ENCODE measurements at regions not wholly inside any gene's neighbourhood (a gene's known extent, or its start where the extent isn't known, plus 50 kb on each side); places are given as distances from the start of the nearest gene placed in this dataset.
"Not testable (repeated sequence)": the region's sequence is repeated elsewhere in the genome, so short reads cannot be mapped to it uniquely, and the experiment has no call there.

DNA sequence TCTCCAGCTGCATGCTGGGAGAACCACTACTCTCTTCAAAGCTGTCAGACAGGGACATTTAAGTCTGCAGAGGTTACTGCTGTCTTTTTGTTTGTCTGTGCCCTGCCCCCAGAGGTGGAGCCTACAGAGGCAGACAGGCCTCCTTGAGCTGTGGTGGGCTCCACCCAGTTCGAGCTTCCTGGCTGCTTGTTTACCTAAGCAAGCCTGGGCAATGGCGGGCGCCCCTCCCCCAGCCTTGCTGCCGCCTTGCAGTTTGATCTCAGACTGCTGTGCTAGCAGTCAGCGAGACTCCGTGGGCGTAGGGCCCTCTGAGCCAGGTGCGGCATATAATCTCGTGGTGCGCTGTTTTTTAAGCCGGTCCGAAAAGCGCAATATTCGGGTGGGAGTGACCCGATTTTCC, 215.0 kb downstream of the STIM2 start:
- intact Hi-C loops (cut with DNase I; ENCODE audit: low total_unique reads); H3K27ac ChIP-seq; H3K4me3 ChIP-seq; H3K9me3 ChIP-seq; DNase-seq (ENCODE audit: low spot score in 2 of 2); H3K4me1 ChIP-seq; H3K27me3 ChIP-seq; H3K36me3 ChIP-seq: not testable (repeated sequence)

DNA sequence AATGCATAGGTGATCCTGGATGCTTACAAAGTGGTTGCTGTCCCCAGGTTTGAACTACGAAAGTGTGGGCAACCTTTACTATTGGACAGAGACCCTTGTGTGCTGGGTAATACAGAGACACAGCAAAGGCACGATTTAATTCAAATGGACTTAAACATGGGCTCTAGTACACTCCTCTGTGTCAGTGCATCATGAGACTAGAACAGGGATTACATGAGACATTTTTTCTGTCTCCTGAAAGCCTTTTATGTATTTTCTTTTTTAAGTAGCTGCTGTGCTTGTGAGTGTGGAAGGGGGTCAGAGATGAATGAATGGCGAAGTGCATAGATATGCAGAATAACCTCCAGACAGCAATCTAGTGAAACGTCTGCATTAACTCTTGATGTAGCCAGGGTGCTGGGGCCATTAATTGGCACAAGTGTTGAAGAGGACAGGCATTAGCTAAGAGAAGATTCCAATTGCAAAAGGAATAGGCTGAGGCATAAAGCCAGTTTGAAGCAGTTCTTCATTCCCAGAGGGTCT, 218.4 kb downstream of the STIM2 start:
- Histone ChIP-seq H3K27me3 (no peaks in the 10 kb centered on the region), H3K9me3 (no peaks in the 10 kb centered on the region), H3K4me1 (no peaks in the 10 kb centered on the region), H3K36me3 (no peaks in the 10 kb centered on the region), H3K27ac (no peak overlapping the region), H3K4me3 (no peak overlapping the region)
- TF ChIP-seq, protein P1, sequence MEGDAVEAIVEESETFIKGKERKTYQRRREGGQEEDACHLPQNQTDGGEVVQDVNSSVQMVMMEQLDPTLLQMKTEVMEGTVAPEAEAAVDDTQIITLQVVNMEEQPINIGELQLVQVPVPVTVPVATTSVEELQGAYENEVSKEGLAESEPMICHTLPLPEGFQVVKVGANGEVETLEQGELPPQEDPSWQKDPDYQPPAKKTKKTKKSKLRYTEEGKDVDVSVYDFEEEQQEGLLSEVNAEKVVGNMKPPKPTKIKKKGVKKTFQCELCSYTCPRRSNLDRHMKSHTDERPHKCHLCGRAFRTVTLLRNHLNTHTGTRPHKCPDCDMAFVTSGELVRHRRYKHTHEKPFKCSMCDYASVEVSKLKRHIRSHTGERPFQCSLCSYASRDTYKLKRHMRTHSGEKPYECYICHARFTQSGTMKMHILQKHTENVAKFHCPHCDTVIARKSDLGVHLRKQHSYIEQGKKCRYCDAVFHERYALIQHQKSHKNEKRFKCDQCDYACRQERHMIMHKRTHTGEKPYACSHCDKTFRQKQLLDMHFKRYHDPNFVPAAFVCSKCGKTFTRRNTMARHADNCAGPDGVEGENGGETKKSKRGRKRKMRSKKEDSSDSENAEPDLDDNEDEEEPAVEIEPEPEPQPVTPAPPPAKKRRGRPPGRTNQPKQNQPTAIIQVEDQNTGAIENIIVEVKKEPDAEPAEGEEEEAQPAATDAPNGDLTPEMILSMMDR (IDR thresholded peaks at IDR 0.05): no peak
- TF ChIP-seq POLR2A (IDR thresholded peaks at IDR 0.05) (no peak), POLR2AphosphoS5 (IDR thresholded peaks at IDR 0.05) (no peak)
- DNase-seq (ENCODE audit: low spot score in 2 of 2): no peak
- intact Hi-C loops (cut with DNase I; ENCODE audit: low total_unique reads): no loop called here

DNA sequence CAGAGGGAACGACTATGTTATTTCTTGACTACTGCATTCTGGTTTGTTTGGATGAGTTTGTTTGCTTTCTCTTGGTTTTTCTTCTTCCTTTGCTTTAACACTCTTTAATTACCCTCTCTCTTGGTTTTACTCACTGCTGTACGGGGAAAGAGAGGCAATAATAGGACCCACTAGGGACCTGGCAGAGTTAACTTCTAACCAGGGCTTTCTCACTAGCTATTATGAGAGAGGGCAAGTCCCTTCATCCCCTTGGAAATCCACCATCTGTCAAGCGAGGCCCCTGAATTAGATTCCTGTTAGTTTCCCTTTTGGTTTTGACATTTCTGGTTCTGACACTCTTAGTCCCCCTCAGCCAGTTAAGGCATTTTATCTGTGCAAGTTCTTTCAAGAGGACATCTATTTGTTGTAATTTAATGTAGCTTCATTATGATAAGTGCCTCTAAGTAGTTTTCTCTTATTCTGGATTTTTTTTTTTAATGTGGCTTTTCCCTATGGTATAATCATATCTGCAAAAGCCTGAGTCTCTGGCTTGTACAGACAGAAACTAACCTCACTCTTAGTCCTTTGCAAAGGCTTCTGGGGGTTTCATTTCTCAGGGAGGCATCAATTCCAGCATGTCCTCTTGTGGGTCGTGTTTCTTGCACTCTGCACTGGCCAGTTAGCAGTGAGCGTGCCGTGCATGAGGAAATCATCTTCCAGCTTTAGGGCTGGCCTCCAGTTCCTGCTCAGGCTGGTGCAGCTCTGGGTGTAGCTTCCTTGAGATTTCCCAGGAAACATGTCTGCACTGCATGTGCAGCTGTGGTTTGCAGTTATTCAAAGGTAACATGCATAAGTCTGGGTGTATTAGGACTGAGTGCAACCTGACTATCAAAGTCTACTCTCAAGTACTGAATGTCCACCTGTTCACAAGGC, 221.3 kb downstream of the STIM2 start:
- intact Hi-C loops (cut with DNase I; ENCODE audit: low total_unique reads): no loop called here

DNA sequence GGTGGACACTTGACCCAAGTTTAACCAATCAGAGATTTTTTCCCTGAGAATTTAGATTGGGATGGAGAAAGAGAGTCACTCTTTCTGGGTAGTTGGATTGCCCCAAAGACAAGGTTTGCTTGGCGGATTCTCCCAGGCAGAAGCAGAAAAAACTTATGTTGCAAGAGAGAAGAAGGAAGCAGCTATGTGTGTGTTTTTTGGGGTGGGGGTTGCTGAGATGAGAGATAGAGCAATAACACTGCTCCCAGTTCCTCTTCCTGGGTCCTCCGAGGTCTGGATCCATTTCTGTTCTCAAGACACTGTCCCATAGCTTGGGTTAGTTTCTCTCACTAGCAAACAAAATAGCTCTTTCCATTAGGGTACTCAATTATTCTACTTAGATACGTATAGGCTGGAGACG, 222.1 kb downstream of the STIM2 start:
- H3K4me3 ChIP-seq: no peak overlapping the region
- H3K4me1 ChIP-seq: no peaks in the 10 kb centered on the region
- H3K27ac ChIP-seq: no peak overlapping the region
- no peak for DNase-seq (ENCODE audit: low spot score in 2 of 2)
- peaks cover 0 to 29% of the 10 kb centered on the region in 2 donors for H3K27me3 ChIP-seq
- no peaks in the 10 kb centered on the region for H3K9me3 ChIP-seq
- intact Hi-C loops (cut with DNase I; ENCODE audit: low total_unique reads): no loop called here
- no peak for TF ChIP-seq POLR2AphosphoS5 (IDR thresholded peaks at IDR 0.05)
- TF ChIP-seq POLR2A (IDR thresholded peaks at IDR 0.05): no peak
- TF ChIP-seq, protein P1 (IDR thresholded peaks at IDR 0.05): no peak
- H3K36me3 ChIP-seq: no peaks in the 10 kb centered on the region

More for the DNA sequence above, 221.3 kb downstream of the STIM2 start:
- Histone ChIP-seq H3K9me3 (no peaks in the 10 kb centered on the region), H3K4me3 (no peak overlapping the region), H3K27ac (no peak overlapping the region), H3K4me1 (no peaks in the 10 kb centered on the region), H3K27me3 (peaks cover 0 to 23% of the 10 kb centered on the region in 2 donors), H3K36me3 (no peaks in the 10 kb centered on the region)
- no peak for DNase-seq (ENCODE audit: low spot score in 2 of 2)
- no peak for TF ChIP-seq POLR2A (IDR thresholded peaks at IDR 0.05)
- TF ChIP-seq, protein P1 (IDR thresholded peaks at IDR 0.05): no peak
- TF ChIP-seq POLR2AphosphoS5 (IDR thresholded peaks at IDR 0.05): no peak

DNA sequence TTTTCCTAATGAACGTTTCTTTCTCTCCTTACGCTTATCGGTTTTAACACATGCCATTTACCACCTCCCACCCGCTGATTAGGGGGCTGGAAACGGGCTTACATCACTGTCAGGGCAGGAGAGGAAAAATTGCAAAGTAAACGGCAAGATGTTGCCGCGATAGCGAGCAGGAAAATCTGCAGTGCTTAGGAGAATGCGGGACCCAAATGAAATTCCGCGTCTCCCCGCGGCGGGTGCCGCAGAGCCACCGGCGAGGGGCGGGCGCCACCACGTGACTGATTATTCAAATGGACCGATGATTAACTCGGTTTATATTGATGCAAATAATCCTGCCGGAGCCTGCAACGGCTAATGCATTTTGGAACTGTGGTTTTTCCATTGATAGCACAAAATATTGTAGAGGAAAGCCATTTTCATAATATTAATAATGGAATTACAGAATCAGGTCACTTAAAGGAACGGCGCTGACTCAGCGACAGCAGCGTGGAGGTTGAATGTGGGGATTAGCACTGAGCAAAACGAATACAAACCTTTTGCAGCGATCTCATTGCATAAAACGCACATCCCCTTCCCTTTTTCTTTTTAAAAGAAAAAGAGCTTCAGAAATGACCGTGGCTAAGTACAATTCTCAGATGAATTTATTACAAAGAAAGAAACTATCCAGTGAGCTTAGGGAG, 224.2 kb downstream of the STIM2 start:
- Histone ChIP-seq H3K27ac (no peak overlapping the region), H3K4me1 (no peaks in the 10 kb centered on the region), H3K36me3 (no peaks in the 10 kb centered on the region), H3K9me3 (no peaks in the 10 kb centered on the region), H3K4me3 (peak overlapping the region; percentile 7 to 39 (median 19)), H3K27me3 (peaks cover 0 to 31% of the 10 kb centered on the region in 2 donors)
- DNase-seq (ENCODE audit: low spot score in 2 of 2): no peak
- TF ChIP-seq, protein P1 (IDR thresholded peaks at IDR 0.05): no peak
- TF ChIP-seq POLR2AphosphoS5 (IDR thresholded peaks at IDR 0.05) (no peak), POLR2A (IDR thresholded peaks at IDR 0.05) (no peak)
- intact Hi-C loops (cut with DNase I; ENCODE audit: low total_unique reads): no loop called here
